ENCODE measurements at regions not wholly inside any gene's neighbourhood (a gene's known extent, or its start where the extent isn't known, plus 50 kb on each side); places are given as distances from the start of the nearest gene placed in this dataset.

GRCh38 chr14:101616202-101616601 lies 54.9 kb downstream of the DIO3 start:
- H3K36me3 ChIP-seq (ENCODE audit: control insufficient read depth in 4 of 4, insufficient read depth in 4 of 4, low read length in 3 of 4): no peaks in the 10 kb centered on the region
- DNase-seq: no peak
- peaks cover 0 to 3% (median 0%) of the 10 kb centered on the region in 5 experiments for H3K27me3 ChIP-seq (replicated peaks in 2 of 5; ENCODE audit: control insufficient read depth in 4 of 5, insufficient read depth in 5 of 5, low read length in 4 of 5)
- 86% methylated on average over 1 of the region's 2 CpGs for WGBS (ENCODE audit: insufficient coverage)
- H3K4me1 ChIP-seq (ENCODE audit: control extremely low read depth in 1 of 4, control insufficient read depth in 4 of 4, insufficient read depth in 4 of 4, low read length in 3 of 4): no peaks in the 10 kb centered on the region
- peaks cover 0 to 2% (median 0%) of the 10 kb centered on the region in 5 experiments for H3K9me3 ChIP-seq (ENCODE audit: control extremely low read depth in 1 of 5, control insufficient read depth in 4 of 5, insufficient read depth in 2 of 5, low read depth in 1 of 5, low read length in 4 of 5)
- H3K4me3 ChIP-seq (ENCODE audit: control insufficient read depth in 1 of 7, extremely low read depth in 1 of 7, insufficient read depth in 4 of 7, low read depth in 2 of 7, low read length in 6 of 7): no peak overlapping the region
- H3K27ac ChIP-seq (ENCODE audit: insufficient read depth in 1 of 2, low read depth in 1 of 2, low read length in 2 of 2, poor library complexity in 1 of 2, severe bottlenecking in 2 of 2): no peak overlapping the region
- ChIA-PET POLR2A (no interaction called here), CTCF (no interaction called here)

- ChIA-PET CTCF (no interaction called here), POLR2A (no interaction called here)
- H3K4me3 ChIP-seq (ENCODE audit: control insufficient read depth in 1 of 7, extremely low read depth in 1 of 7, insufficient read depth in 4 of 7, low read depth in 2 of 7, low read length in 6 of 7): no peak overlapping the region
- WGBS (ENCODE audit: insufficient coverage): 93% methylated on average over 3 of the region's 8 CpGs
- H3K9me3 ChIP-seq (ENCODE audit: control extremely low read depth in 1 of 5, control insufficient read depth in 4 of 5, insufficient read depth in 2 of 5, low read depth in 1 of 5, low read length in 4 of 5): peaks cover 0 to 2% (median 0%) of the 10 kb centered on the region in 5 experiments
- no peak for DNase-seq
- H3K27me3 ChIP-seq (replicated peaks in 2 of 5; ENCODE audit: control insufficient read depth in 4 of 5, insufficient read depth in 5 of 5, low read length in 4 of 5): no peaks in the 10 kb centered on the region
- no peaks in the 10 kb centered on the region for H3K4me1 ChIP-seq (ENCODE audit: control extremely low read depth in 1 of 4, control insufficient read depth in 4 of 4, insufficient read depth in 4 of 4, low read length in 3 of 4)
- H3K36me3 ChIP-seq (ENCODE audit: control insufficient read depth in 4 of 4, insufficient read depth in 4 of 4, low read length in 3 of 4): no peaks in the 10 kb centered on the region
- no peak overlapping the region for H3K27ac ChIP-seq (ENCODE audit: insufficient read depth in 1 of 2, low read depth in 1 of 2, low read length in 2 of 2, poor library complexity in 1 of 2, severe bottlenecking in 2 of 2)
Measured at GRCh38 chr14:101619484-101619883, 58.2 kb downstream of the DIO3 start.

- ChIA-PET POLR2A (no interaction called here), CTCF (interaction anchor here (0.6 to 0.7 kb wide), 2 partner anchors 1296 to 1594 kb away, joined by 3 to 4 read pairs; no protein-coding TSS in a partner anchor)
- H3K27me3 ChIP-seq (replicated peaks in 2 of 5; ENCODE audit: control insufficient read depth in 4 of 5, insufficient read depth in 5 of 5, low read length in 4 of 5): no peaks in the 10 kb centered on the region
- H3K27ac ChIP-seq (ENCODE audit: insufficient read depth in 1 of 2, low read depth in 1 of 2, low read length in 2 of 2, poor library complexity in 1 of 2, severe bottlenecking in 2 of 2): no peak overlapping the region
- no peaks in the 10 kb centered on the region for H3K4me1 ChIP-seq (ENCODE audit: control extremely low read depth in 1 of 4, control insufficient read depth in 4 of 4, insufficient read depth in 4 of 4, low read length in 3 of 4)
- H3K9me3 ChIP-seq (ENCODE audit: control extremely low read depth in 1 of 5, control insufficient read depth in 4 of 5, insufficient read depth in 2 of 5, low read depth in 1 of 5, low read length in 4 of 5): peaks cover 0 to 2% (median 0%) of the 10 kb centered on the region in 5 experiments
- no peak for DNase-seq
- no peak overlapping the region for H3K4me3 ChIP-seq (ENCODE audit: control insufficient read depth in 1 of 7, extremely low read depth in 1 of 7, insufficient read depth in 4 of 7, low read depth in 2 of 7, low read length in 6 of 7)
- no peaks in the 10 kb centered on the region for H3K36me3 ChIP-seq (ENCODE audit: control insufficient read depth in 4 of 4, insufficient read depth in 4 of 4, low read length in 3 of 4)
- 91% methylated on average over 7 of the region's 11 CpGs for WGBS (ENCODE audit: insufficient coverage)
Measured at GRCh38 chr14:101620031-101620788, 58.9 kb downstream of the DIO3 start.

GRCh38 chr14:101620821-101621785 lies 59.8 kb downstream of the DIO3 start:
- Histone ChIP-seq H3K36me3 (ENCODE audit: control insufficient read depth in 4 of 4, insufficient read depth in 4 of 4, low read length in 3 of 4) (no peaks in the 10 kb centered on the region), H3K4me1 (ENCODE audit: control extremely low read depth in 1 of 4, control insufficient read depth in 4 of 4, insufficient read depth in 4 of 4, low read length in 3 of 4) (no peaks in the 10 kb centered on the region), H3K4me3 (ENCODE audit: control insufficient read depth in 1 of 7, extremely low read depth in 1 of 7, insufficient read depth in 4 of 7, low read depth in 2 of 7, low read length in 6 of 7) (no peak overlapping the region), H3K27ac (ENCODE audit: insufficient read depth in 1 of 2, low read depth in 1 of 2, low read length in 2 of 2, poor library complexity in 1 of 2, severe bottlenecking in 2 of 2) (no peak overlapping the region), H3K9me3 (ENCODE audit: control extremely low read depth in 1 of 5, control insufficient read depth in 4 of 5, insufficient read depth in 2 of 5, low read depth in 1 of 5, low read length in 4 of 5) (peaks cover 0 to 2% (median 0%) of the 10 kb centered on the region in 5 experiments), H3K27me3 (replicated peaks in 2 of 5; ENCODE audit: control insufficient read depth in 4 of 5, insufficient read depth in 5 of 5, low read length in 4 of 5) (no peaks in the 10 kb centered on the region)
- 94% methylated on average over 18 of the region's 22 CpGs for WGBS (ENCODE audit: insufficient coverage)
- POLR2A ChIA-PET: no interaction called here
- CTCF ChIA-PET: interaction anchor here (0.6 to 0.7 kb wide), 2 partner anchors 1297 to 1595 kb away, joined by 3 to 4 read pairs; no protein-coding TSS in a partner anchor
- DNase-seq: no peak

- Histone ChIP-seq H3K27ac (ENCODE audit: insufficient read depth in 1 of 2, low read depth in 1 of 2, low read length in 2 of 2, poor library complexity in 1 of 2, severe bottlenecking in 2 of 2) (no peak overlapping the region), H3K9me3 (ENCODE audit: control extremely low read depth in 1 of 5, control insufficient read depth in 4 of 5, insufficient read depth in 2 of 5, low read depth in 1 of 5, low read length in 4 of 5) (peaks cover 0 to 2% (median 0%) of the 10 kb centered on the region in 5 experiments), H3K27me3 (replicated peaks in 2 of 5; ENCODE audit: control insufficient read depth in 4 of 5, insufficient read depth in 5 of 5, low read length in 4 of 5) (peaks cover 0 to 2% (median 0%) of the 10 kb centered on the region in 5 experiments), H3K4me1 (ENCODE audit: control extremely low read depth in 1 of 4, control insufficient read depth in 4 of 4, insufficient read depth in 4 of 4, low read length in 3 of 4) (no peaks in the 10 kb centered on the region), H3K36me3 (ENCODE audit: control insufficient read depth in 4 of 4, insufficient read depth in 4 of 4, low read length in 3 of 4) (no peaks in the 10 kb centered on the region), H3K4me3 (ENCODE audit: control insufficient read depth in 1 of 7, extremely low read depth in 1 of 7, insufficient read depth in 4 of 7, low read depth in 2 of 7, low read length in 6 of 7) (no peak overlapping the region)
- POLR2A ChIA-PET: no interaction called here
- DNase-seq: no peak
- 78% methylated on average over 15 of the region's 18 CpGs for WGBS (ENCODE audit: insufficient coverage)
- CTCF ChIA-PET: no interaction called here
Measured at GRCh38 chr14:101622251-101623076, 61.2 kb downstream of the DIO3 start.

- ChIA-PET CTCF (no interaction called here), POLR2A (no interaction called here)
- DNase-seq: no peak
- H3K4me3 ChIP-seq (ENCODE audit: control insufficient read depth in 1 of 7, extremely low read depth in 1 of 7, insufficient read depth in 4 of 7, low read depth in 2 of 7, low read length in 6 of 7): no peak overlapping the region
- 85% methylated on average over 6 of the region's 6 CpGs for WGBS (ENCODE audit: insufficient coverage)
- H3K4me1 ChIP-seq (ENCODE audit: control extremely low read depth in 1 of 4, control insufficient read depth in 4 of 4, insufficient read depth in 4 of 4, low read length in 3 of 4): peaks cover 0 to 5% (median 4%) of the 10 kb centered on the region in 4 experiments
- H3K9me3 ChIP-seq (ENCODE audit: control extremely low read depth in 1 of 5, control insufficient read depth in 4 of 5, insufficient read depth in 2 of 5, low read depth in 1 of 5, low read length in 4 of 5): peaks cover 0 to 2% (median 0%) of the 10 kb centered on the region in 5 experiments
- H3K36me3 ChIP-seq (ENCODE audit: control insufficient read depth in 4 of 4, insufficient read depth in 4 of 4, low read length in 3 of 4): no peaks in the 10 kb centered on the region
- peaks cover 0 to 4% (median 0%) of the 10 kb centered on the region in 5 experiments for H3K27me3 ChIP-seq (replicated peaks in 2 of 5; ENCODE audit: control insufficient read depth in 4 of 5, insufficient read depth in 5 of 5, low read length in 4 of 5)
- no peak overlapping the region for H3K27ac ChIP-seq (ENCODE audit: insufficient read depth in 1 of 2, low read depth in 1 of 2, low read length in 2 of 2, poor library complexity in 1 of 2, severe bottlenecking in 2 of 2)
Measured at GRCh38 chr14:101623077-101623372, 61.7 kb downstream of the DIO3 start.

Data from common myeloid progenitor, CD34-positive (primary cell).